Colonic mucosa (tissue), 4 donors: ENCODE measurements at regions not wholly inside any gene's neighbourhood (a gene's known extent, or its start where the extent isn't known, plus 50 kb on each side); places are given as distances from the start of the nearest gene placed in this dataset.

Experiments used
- DNase-seq: peaks from one replicate; pipeline ENCODE4 v3.0.0-alpha.2; 2020
- H3K27ac ChIP-seq: fragments of 200-600 bp; one replicate; pipeline ENCODE4 v1.8.0; 2021
- H3K27me3 ChIP-seq: fragments of 200-600 bp; one replicate; pipeline ENCODE4 v1.8.0; 2021
- H3K36me3 ChIP-seq: fragments of 200-600 bp; one replicate; pipeline ENCODE4 v1.8.0; 2021
- H3K4me1 ChIP-seq: fragments of 200-600 bp; one replicate; pipeline ENCODE4 v1.8.0; 2021; ENCODE audit warnings: mild to moderate bottlenecking
- H3K4me3 ChIP-seq: fragments of 200-600 bp; one replicate; pipeline ENCODE4 v1.8.0; 2021
- H3K9ac ChIP-seq, 2 donors: one replicate each; pipeline ENCODE4 v1.7.0; 2013; ENCODE audit warnings: control low read depth in 2 of 2, low read depth in 2 of 2, low read length in 2 of 2
- H3K9me3 ChIP-seq: fragments of 200-600 bp; one replicate; pipeline ENCODE4 v1.8.0; 2021
- intact Hi-C: fragments of 100-400 bp; cut with DNase I; formaldehyde crosslinking; loops from one replicate; pipeline ENCODE4 v1.14.1; 2022
- TF ChIP-seq, protein P1 (sequence below): fragments of 200-600 bp; IDR thresholded peaks from one replicate; pipeline ENCODE4 v1.8.0; 2022; ENCODE audit warnings: antibody characterized with exemption, mild to moderate bottlenecking
- donor health status: healthy.
- donor health status: DM: no; HTN: no; CAD: no.
- donor health status: DM: no; HTN: no; CAD: no.

GRCh38 chr4:31701256-31701655 lies 981.1 kb downstream of the PCDH7 start:
- no peaks in the 10 kb centered on the region for H3K27me3 ChIP-seq
- H3K36me3 ChIP-seq, result no peaks in the 10 kb centered on the region
- H3K4me1 ChIP-seq, result no peaks in the 10 kb centered on the region
- TF ChIP-seq, protein P1, sequence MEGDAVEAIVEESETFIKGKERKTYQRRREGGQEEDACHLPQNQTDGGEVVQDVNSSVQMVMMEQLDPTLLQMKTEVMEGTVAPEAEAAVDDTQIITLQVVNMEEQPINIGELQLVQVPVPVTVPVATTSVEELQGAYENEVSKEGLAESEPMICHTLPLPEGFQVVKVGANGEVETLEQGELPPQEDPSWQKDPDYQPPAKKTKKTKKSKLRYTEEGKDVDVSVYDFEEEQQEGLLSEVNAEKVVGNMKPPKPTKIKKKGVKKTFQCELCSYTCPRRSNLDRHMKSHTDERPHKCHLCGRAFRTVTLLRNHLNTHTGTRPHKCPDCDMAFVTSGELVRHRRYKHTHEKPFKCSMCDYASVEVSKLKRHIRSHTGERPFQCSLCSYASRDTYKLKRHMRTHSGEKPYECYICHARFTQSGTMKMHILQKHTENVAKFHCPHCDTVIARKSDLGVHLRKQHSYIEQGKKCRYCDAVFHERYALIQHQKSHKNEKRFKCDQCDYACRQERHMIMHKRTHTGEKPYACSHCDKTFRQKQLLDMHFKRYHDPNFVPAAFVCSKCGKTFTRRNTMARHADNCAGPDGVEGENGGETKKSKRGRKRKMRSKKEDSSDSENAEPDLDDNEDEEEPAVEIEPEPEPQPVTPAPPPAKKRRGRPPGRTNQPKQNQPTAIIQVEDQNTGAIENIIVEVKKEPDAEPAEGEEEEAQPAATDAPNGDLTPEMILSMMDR, result no peak
- no peak overlapping the region for H3K27ac ChIP-seq
- no peaks in the 10 kb centered on the region for H3K9me3 ChIP-seq
- H3K9ac ChIP-seq, result no peak overlapping the region
- intact Hi-C loops, result no loop called here
- no peak overlapping the region for H3K4me3 ChIP-seq
- DNase-seq, result no peak

DNA sequence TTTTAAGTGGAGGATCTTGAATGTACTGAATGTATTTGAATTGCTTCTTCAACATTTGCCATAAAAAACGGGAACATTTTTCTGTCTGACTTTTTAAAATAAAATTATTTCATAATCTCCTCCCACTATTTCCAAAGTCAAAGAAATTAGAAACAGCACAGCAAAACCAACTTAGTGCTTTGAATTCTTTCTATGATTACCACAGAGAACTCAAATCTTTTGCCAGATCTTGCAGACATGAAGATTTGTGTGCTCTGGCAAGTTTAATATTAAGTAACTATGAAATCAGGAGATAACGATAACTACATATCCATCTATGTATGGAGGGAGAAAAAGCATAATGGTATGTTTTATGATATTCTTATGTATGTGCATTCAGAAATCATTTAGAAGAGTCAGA lies 982.2 kb downstream of the PCDH7 start:
- intact Hi-C loops, result no loop called here
- no peak for DNase-seq

DNA sequence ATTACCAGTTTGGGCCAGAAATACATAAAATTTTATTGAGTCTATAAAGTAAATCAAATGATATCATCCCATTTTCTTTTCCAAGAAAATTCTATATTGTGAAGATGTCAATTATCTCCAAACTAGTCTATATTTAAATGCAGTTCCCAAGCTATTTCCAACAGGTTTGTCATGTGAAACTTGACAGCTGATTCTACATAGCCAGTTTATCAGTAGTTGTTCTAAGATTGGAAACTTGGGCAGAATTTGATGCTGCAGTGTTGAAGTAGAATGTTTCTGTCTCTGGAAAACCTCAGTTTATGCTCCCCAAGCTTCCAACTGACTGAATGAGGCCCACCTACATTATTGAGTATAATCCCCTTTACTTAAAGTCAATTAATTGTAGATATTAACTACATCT lies 994.1 kb downstream of the PCDH7 start:
- TF ChIP-seq, protein P1, result no peak
- no peak overlapping the region for H3K27ac ChIP-seq

More for the DNA sequence above, 982.2 kb downstream of the PCDH7 start:
- Histone ChIP-seq H3K9ac (no peak overlapping the region), H3K4me1 (no peaks in the 10 kb centered on the region), H3K27me3 (no peaks in the 10 kb centered on the region), H3K9me3 (no peaks in the 10 kb centered on the region), H3K27ac (no peak overlapping the region), H3K4me3 (no peak overlapping the region), H3K36me3 (no peaks in the 10 kb centered on the region)
- TF ChIP-seq, protein P1, result no peak

DNA sequence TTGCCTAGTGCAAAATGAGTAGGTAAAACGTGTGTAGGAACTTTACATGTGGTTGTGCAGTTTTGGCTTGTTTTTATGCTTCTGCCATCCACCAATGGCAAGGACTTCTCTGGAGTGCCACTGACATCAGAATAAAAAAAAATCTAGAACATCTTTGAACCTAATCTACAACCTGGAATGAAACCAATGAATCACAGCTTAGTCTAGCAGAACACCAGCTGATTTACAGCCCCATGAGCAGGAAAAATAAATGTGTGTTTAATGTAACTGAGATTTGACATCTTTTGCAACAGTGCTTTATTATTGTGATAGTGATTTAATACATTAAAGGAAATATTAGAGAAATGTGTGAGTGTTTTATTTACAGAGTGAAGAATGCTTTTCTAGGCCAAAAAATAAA lies 995.1 kb downstream of the PCDH7 start:
- Histone ChIP-seq H3K27me3 (no peaks in the 10 kb centered on the region), H3K4me1 (no peaks in the 10 kb centered on the region), H3K27ac (no peak overlapping the region), H3K9me3 (no peaks in the 10 kb centered on the region), H3K4me3 (no peak overlapping the region), H3K9ac (no peak overlapping the region), H3K36me3 (no peaks in the 10 kb centered on the region)
- intact Hi-C loops, result no loop called here
- no peak for DNase-seq
- TF ChIP-seq, protein P1, result no peak

More for the DNA sequence above, 994.1 kb downstream of the PCDH7 start:
- no peaks in the 10 kb centered on the region for H3K36me3 ChIP-seq
- H3K4me1 ChIP-seq, result no peaks in the 10 kb centered on the region
- H3K4me3 ChIP-seq, result no peak overlapping the region
- no peaks in the 10 kb centered on the region for H3K27me3 ChIP-seq
- no peaks in the 10 kb centered on the region for H3K9me3 ChIP-seq
- no peak for DNase-seq
- H3K9ac ChIP-seq, result no peak overlapping the region
- intact Hi-C loops, result no loop called here

DNA sequence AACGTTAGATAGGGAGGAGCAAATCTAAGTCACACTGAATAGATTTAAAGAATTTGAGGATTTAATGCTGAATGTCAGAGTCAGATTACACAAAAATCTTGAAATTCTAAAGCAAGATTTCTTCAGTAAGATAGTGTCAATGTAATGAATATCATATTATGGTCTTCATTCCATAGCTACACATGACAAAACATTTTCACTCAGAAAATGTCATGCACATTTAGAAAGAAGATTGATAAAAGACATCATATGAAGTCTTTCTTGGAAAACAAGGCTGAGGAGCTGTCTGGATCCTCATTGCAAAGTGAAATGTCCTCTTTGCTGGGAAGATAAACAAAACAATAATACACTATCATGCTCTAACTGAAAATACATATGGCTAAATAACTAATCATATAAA lies 1006.9 kb downstream of the PCDH7 start:
- no peaks in the 10 kb centered on the region for H3K36me3 ChIP-seq
- H3K9me3 ChIP-seq, result no peaks in the 10 kb centered on the region
- H3K27me3 ChIP-seq, result no peaks in the 10 kb centered on the region
- DNase-seq, result no peak
- H3K4me3 ChIP-seq, result no peak overlapping the region
- intact Hi-C loops, result no loop called here
- TF ChIP-seq, protein P1, result no peak
- no peak overlapping the region for H3K9ac ChIP-seq
- H3K27ac ChIP-seq, result no peak overlapping the region
- H3K4me1 ChIP-seq, result no peaks in the 10 kb centered on the region

GRCh38 chr4:31735004-31735403 lies 1014.8 kb downstream of the PCDH7 start:
- no peaks in the 10 kb centered on the region for H3K27me3 ChIP-seq
- TF ChIP-seq, protein P1, result no peak

More at GRCh38 chr4:31735004-31735403, 1014.8 kb downstream of the PCDH7 start:
- DNase-seq, result no peak
- Histone ChIP-seq H3K4me1 (no peaks in the 10 kb centered on the region), H3K4me3 (no peak overlapping the region), H3K36me3 (no peaks in the 10 kb centered on the region), H3K27ac (no peak overlapping the region), H3K9ac (no peak overlapping the region), H3K9me3 (no peaks in the 10 kb centered on the region)
- intact Hi-C loops, result no loop called here
